Adrenal gland (tissue), 5 donors: ENCODE measurements at regions not wholly inside any gene's neighbourhood (a gene's known extent, or its start where the extent isn't known, plus 50 kb on each side); places are given as distances from the start of the nearest gene placed in this dataset.
"Not testable (repeated sequence)": the region's sequence is repeated elsewhere in the genome, so short reads cannot be mapped to it uniquely, and the experiment has no call there.

Source experiments
- POLR2A ChIP-seq, 2 donors: fragments of 450-650 bp; IDR thresholded peaks; one replicate each; pipeline ENCODE4 v1.6.1; 2017; ENCODE audit warnings: antibody characterized with exemption in 2 of 2, mild to moderate bottlenecking in 2 of 2, moderate library complexity in 1 of 2
- TF ChIP-seq, protein P1 (sequence below), 6 experiments: fragments of 450-650 bp in 4 of 6; fragments of 200-600 bp in 2 of 6; sonication (generic) in 1 of 6; IDR thresholded peaks; 1 replicate in 5 of 6; 2 replicates in 1 of 6; pipeline versions ENCODE4 v1.5.1 to v1.8.0; 2016 to 2021; ENCODE audit warnings: antibody characterized with exemption in 6 of 6, mild to moderate bottlenecking in 2 of 6, moderate library complexity in 1 of 6
- donor health status: DM: no; HTN: no; CAD: no.

- TF ChIP-seq, protein P1, sequence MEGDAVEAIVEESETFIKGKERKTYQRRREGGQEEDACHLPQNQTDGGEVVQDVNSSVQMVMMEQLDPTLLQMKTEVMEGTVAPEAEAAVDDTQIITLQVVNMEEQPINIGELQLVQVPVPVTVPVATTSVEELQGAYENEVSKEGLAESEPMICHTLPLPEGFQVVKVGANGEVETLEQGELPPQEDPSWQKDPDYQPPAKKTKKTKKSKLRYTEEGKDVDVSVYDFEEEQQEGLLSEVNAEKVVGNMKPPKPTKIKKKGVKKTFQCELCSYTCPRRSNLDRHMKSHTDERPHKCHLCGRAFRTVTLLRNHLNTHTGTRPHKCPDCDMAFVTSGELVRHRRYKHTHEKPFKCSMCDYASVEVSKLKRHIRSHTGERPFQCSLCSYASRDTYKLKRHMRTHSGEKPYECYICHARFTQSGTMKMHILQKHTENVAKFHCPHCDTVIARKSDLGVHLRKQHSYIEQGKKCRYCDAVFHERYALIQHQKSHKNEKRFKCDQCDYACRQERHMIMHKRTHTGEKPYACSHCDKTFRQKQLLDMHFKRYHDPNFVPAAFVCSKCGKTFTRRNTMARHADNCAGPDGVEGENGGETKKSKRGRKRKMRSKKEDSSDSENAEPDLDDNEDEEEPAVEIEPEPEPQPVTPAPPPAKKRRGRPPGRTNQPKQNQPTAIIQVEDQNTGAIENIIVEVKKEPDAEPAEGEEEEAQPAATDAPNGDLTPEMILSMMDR (IDR thresholded peaks at IDR 0.05), result not testable (repeated sequence)
- TF ChIP-seq POLR2A (IDR thresholded peaks at IDR 0.05), result not testable (repeated sequence)
Measured at GRCh38 chr21:7747964-7748363, 2773.4 kb upstream of the TPTE start.
